OCI-LY3 (cell line): ENCODE measurements at regions not wholly inside any gene's neighbourhood (a gene's known extent, or its start where the extent isn't known, plus 50 kb on each side); places are given as distances from the start of the nearest gene placed in this dataset.

ENCODE experiments used
- H2AFZ ChIP-seq: fragments of 200-600, 300-600 bp; shearing (Covaris generic); 2 replicates; pipeline ENCODE4 v1.6.0; 2014; ENCODE audit warnings: antibody characterized with exemption, low read depth, low read length
- H3K27ac ChIP-seq: fragments of 200-600, 300-600 bp; sonication (generic); 2 replicates; pipeline ENCODE4 v1.5.1; 2014; ENCODE audit warnings: mild to moderate bottlenecking, low read length, moderate library complexity, mixed read lengths
- H3K27me3 ChIP-seq: fragments of 200-600, 300-600 bp; sonication (generic); 2 replicates; pipeline ENCODE4 v1.6.1; 2014; ENCODE audit warnings: low read depth, low read length, mixed read lengths
- H3K36me3 ChIP-seq: fragments of 200-600, 300-600 bp; sonication (generic); replicated peaks from 2 replicates; pipeline ENCODE3; 2014; ENCODE audit warnings: low read depth, low read length, mixed read lengths
- H3K4me1 ChIP-seq: fragments of 300-600, 200-600 bp; sonication (generic); 2 replicates; pipeline ENCODE4 v1.6.1; 2014; ENCODE audit warnings: low read length, mixed read lengths
- H3K4me2 ChIP-seq: fragments of 200-600, 300-600 bp; sonication (generic); 2 replicates; pipeline ENCODE4 v1.6.1; 2014; ENCODE audit warnings: low read length, mixed read lengths
- H3K4me3 ChIP-seq: fragments of 300-600, 200-600 bp; sonication (generic); 2 replicates; pipeline ENCODE4 v1.5.1; 2014; ENCODE audit warnings: antibody characterized with exemption, mild to moderate bottlenecking, low read length, moderate library complexity
- H3K79me2 ChIP-seq: fragments of 300-600, 200-600 bp; shearing (Covaris generic); 2 replicates; pipeline ENCODE4 v1.6.1; 2014; ENCODE audit warnings: mild to moderate bottlenecking, low read length, mixed read lengths
- H3K9ac ChIP-seq: fragments of 300-600, 200-600 bp; shearing (Covaris generic); 2 replicates; pipeline ENCODE4 v1.6.0; 2014; ENCODE audit warnings: mild to moderate bottlenecking, low read length, moderate library complexity
- H3K9me3 ChIP-seq: fragments of 200-600, 300-600 bp; shearing (Covaris generic); 2 replicates; pipeline ENCODE4 v1.6.1; 2014; ENCODE audit warnings: low read length, mixed read lengths; ENCODE audit not compliant: insufficient read depth
- H4K20me1 ChIP-seq: fragments of 200-600, 300-600 bp; sonication (generic); 2 replicates; pipeline ENCODE4 v1.6.1; 2016; ENCODE audit warnings: low read length, mixed read lengths; ENCODE audit not compliant: insufficient read depth
- EZH2phosphoT487 ChIP-seq: fragments of 200-600 bp; shearing (Covaris generic); IDR thresholded peaks from 2 replicates; pipeline ENCODE4 v1.6.1; 2018; ENCODE audit warnings: antibody characterized with exemption, mixed run types, low read depth
- TF ChIP-seq, protein P1 (sequence below): fragments of 200-600, 300-600 bp; sonication (generic); IDR thresholded peaks from 2 replicates; pipeline ENCODE4 v1.5.1; 2014; ENCODE audit warnings: antibody characterized with exemption, low read length, low read depth

DNA sequence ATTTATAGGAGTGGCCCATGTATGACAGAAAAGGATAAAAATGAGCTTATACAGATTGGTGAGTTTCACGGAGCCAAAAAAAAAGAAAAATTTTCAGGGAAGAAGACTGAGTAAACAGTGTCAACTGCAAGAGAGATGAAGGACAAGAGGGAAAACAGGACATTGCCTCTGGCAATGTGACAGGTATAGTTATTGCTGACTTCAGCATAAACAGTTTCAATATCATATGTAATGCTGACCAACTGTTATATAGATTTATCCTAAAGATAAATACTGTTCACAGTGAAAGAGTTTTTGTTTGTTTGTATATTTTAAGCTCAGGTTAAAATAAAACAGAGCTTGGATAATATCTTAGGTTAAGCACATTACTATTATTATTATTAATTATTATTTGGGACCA is 98.0 kb upstream of the FSIP2 start:
- Histone ChIP-seq H3K79me2 (no peaks in the 10 kb centered on the region), H4K20me1 (no peaks in the 10 kb centered on the region), H3K4me3 (no peak overlapping the region), H3K27ac (no peak overlapping the region), H3K9ac (no peak overlapping the region), H3K27me3 (no peaks in the 10 kb centered on the region), H3K9me3 (no peaks in the 10 kb centered on the region), H2AFZ (no peak overlapping the region), H3K4me1 (no peaks in the 10 kb centered on the region), H3K36me3 (no peaks in the 10 kb centered on the region), H3K4me2 (no peak overlapping the region)
- TF ChIP-seq, protein P1, sequence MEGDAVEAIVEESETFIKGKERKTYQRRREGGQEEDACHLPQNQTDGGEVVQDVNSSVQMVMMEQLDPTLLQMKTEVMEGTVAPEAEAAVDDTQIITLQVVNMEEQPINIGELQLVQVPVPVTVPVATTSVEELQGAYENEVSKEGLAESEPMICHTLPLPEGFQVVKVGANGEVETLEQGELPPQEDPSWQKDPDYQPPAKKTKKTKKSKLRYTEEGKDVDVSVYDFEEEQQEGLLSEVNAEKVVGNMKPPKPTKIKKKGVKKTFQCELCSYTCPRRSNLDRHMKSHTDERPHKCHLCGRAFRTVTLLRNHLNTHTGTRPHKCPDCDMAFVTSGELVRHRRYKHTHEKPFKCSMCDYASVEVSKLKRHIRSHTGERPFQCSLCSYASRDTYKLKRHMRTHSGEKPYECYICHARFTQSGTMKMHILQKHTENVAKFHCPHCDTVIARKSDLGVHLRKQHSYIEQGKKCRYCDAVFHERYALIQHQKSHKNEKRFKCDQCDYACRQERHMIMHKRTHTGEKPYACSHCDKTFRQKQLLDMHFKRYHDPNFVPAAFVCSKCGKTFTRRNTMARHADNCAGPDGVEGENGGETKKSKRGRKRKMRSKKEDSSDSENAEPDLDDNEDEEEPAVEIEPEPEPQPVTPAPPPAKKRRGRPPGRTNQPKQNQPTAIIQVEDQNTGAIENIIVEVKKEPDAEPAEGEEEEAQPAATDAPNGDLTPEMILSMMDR: no peak
- no peak for TF ChIP-seq EZH2phosphoT487

DNA sequence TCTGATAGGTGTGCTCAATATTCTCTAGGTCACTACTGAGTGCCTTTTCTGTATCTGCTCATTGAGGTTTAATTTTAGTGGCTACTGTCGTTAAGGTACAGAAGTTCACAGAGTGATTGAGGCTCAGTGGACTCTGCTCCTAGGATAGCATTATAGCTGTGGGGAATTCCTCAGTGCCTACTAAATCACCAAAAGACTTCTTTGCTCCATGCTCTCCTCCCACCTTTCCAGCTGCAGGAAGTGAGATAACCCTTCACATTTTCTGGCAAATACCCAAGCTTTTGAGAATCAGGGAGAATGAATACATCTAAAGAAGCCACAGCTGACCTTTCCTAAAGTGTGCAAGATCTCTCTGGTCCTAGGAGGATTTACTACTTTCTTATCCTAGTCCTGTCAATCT is 95.2 kb upstream of the FSIP2 start:
- no peak overlapping the region for H3K9ac ChIP-seq
- TF ChIP-seq, protein P1: no peak
- no peak for TF ChIP-seq EZH2phosphoT487
- no peak overlapping the region for H3K27ac ChIP-seq
- H3K9me3 ChIP-seq: no peaks in the 10 kb centered on the region
- no peaks in the 10 kb centered on the region for H3K4me1 ChIP-seq
- no peaks in the 10 kb centered on the region for H3K79me2 ChIP-seq
- H3K36me3 ChIP-seq: no peaks in the 10 kb centered on the region
- H2AFZ ChIP-seq: no peak overlapping the region
- H3K4me3 ChIP-seq: no peak overlapping the region
- H3K27me3 ChIP-seq: no peaks in the 10 kb centered on the region
- H4K20me1 ChIP-seq: no peaks in the 10 kb centered on the region
- no peak overlapping the region for H3K4me2 ChIP-seq

DNA sequence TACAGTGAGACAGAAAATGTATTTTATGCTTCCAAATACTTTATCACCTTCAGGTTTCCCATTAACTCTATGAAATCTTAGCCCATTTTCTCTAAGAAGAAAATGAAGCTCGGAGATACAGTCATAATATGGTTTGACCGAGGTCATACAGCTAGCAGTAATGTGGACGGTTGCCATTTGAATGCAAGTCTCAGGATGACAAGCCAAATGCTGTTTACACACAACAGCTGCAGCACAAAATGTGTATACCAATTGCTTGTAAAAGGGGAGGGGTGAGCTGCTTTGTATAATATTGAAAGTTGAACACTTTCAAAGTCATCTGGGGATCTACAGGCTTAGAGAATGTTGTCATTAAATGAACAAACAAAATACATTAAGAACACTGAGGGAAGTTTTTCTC is 93.8 kb upstream of the FSIP2 start:
- no peaks in the 10 kb centered on the region for H3K27me3 ChIP-seq
- H3K36me3 ChIP-seq: no peaks in the 10 kb centered on the region
- no peak for TF ChIP-seq EZH2phosphoT487
- TF ChIP-seq, protein P1: no peak
- no peak overlapping the region for H3K4me2 ChIP-seq
- H4K20me1 ChIP-seq: no peaks in the 10 kb centered on the region
- no peak overlapping the region for H2AFZ ChIP-seq
- no peak overlapping the region for H3K27ac ChIP-seq
- H3K79me2 ChIP-seq: no peaks in the 10 kb centered on the region
- H3K4me1 ChIP-seq: no peaks in the 10 kb centered on the region
- no peaks in the 10 kb centered on the region for H3K9me3 ChIP-seq
- H3K4me3 ChIP-seq: no peak overlapping the region
- no peak overlapping the region for H3K9ac ChIP-seq

DNA sequence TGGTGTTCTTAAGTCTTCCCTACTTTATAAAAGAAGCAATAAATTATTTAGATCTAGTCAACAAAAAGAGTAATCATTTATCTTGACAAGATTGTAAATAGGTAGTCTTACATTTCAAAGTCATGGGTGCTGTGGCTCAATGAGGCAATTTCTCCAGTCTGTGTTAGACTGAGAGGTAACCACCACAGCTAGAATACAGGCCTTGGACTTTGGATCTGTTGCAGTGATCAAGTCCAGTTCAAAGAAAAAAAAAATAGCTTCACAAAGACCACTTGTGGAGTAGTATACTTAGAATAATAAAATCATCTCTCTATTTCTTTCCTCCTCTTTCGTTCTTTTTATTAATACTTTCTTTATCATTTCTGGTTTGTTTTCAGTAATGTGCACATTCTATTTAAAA is 93.1 kb upstream of the FSIP2 start:
- Histone ChIP-seq H3K36me3 (no peaks in the 10 kb centered on the region), H2AFZ (no peak overlapping the region), H3K79me2 (no peaks in the 10 kb centered on the region), H3K4me3 (no peak overlapping the region), H3K4me2 (no peak overlapping the region), H3K27me3 (no peaks in the 10 kb centered on the region), H3K9ac (no peak overlapping the region), H3K9me3 (no peaks in the 10 kb centered on the region), H3K27ac (no peak overlapping the region), H3K4me1 (no peaks in the 10 kb centered on the region), H4K20me1 (no peaks in the 10 kb centered on the region)
- no peak for TF ChIP-seq EZH2phosphoT487
- TF ChIP-seq, protein P1: no peak
